ENCODE measurements at regions not wholly inside any gene's neighbourhood (a gene's known extent, or its start where the extent isn't known, plus 50 kb on each side); places are given as distances from the start of the nearest gene placed in this dataset.
"Not testable (repeated sequence)": the region's sequence is repeated elsewhere in the genome, so short reads cannot be mapped to it uniquely, and the experiment has no call there.

GRCh38 chr2:21841341-21841740, 717.6 kb downstream of the TDRD15 start:
- intact Hi-C loops (cut with DNase I): no loop called here
- no peak for DNase-seq (ENCODE audit: low spot score)

GRCh38 chr2:21850367-21850766, 726.6 kb downstream of the TDRD15 start:
- intact Hi-C loops (cut with DNase I); DNase-seq (ENCODE audit: low spot score): not testable (repeated sequence)

GRCh38 chr2:21854938-21855337, 731.2 kb downstream of the TDRD15 start:
- DNase-seq (ENCODE audit: low spot score): no peak
- intact Hi-C loops (cut with DNase I): no loop called here

- DNase-seq (ENCODE audit: low spot score): no peak
- intact Hi-C loops (cut with DNase I): no loop called here
Measured at GRCh38 chr2:21856708-21857107, 732.9 kb downstream of the TDRD15 start.

GRCh38 chr2:21860907-21861306, 737.1 kb downstream of the TDRD15 start:
- DNase-seq (ENCODE audit: low spot score): no peak
- intact Hi-C loops (cut with DNase I): no loop called here

GRCh38 chr2:21866316-21866715, 742.5 kb downstream of the TDRD15 start:
- intact Hi-C loops (cut with DNase I): no loop called here
- no peak for DNase-seq (ENCODE audit: low spot score)

- intact Hi-C loops (cut with DNase I): no loop called here
- DNase-seq (ENCODE audit: low spot score): no peak
Measured at GRCh38 chr2:21887881-21888280, 764.1 kb downstream of the TDRD15 start.

GRCh38 chr2:21890041-21890440, 766.3 kb downstream of the TDRD15 start:
- intact Hi-C loops (cut with DNase I): no loop called here

GRCh38 chr2:21890716-21891115, 766.9 kb downstream of the TDRD15 start:
- DNase-seq (ENCODE audit: low spot score): no peak
- intact Hi-C loops (cut with DNase I): no loop called here

More at GRCh38 chr2:21890041-21890440, 766.3 kb downstream of the TDRD15 start:
- DNase-seq (ENCODE audit: low spot score): no peak

GRCh38 chr2:21891191-21891590, 767.4 kb downstream of the TDRD15 start:
- no peak for DNase-seq (ENCODE audit: low spot score)
- intact Hi-C loops (cut with DNase I): no loop called here

- DNase-seq (ENCODE audit: low spot score): no peak
- intact Hi-C loops (cut with DNase I): no loop called here
Measured at GRCh38 chr2:21892140-21892539, 768.4 kb downstream of the TDRD15 start.

- intact Hi-C loops (cut with DNase I): no loop called here
- DNase-seq (ENCODE audit: low spot score): no peak
Measured at GRCh38 chr2:21895200-21895599, 771.4 kb downstream of the TDRD15 start.

GRCh38 chr2:21908712-21909380, 785.1 kb downstream of the TDRD15 start:
- DNase-seq (ENCODE audit: low spot score); intact Hi-C loops (cut with DNase I): not testable (repeated sequence)

- DNase-seq (ENCODE audit: low spot score): no peak
- intact Hi-C loops (cut with DNase I): no loop called here
Measured at GRCh38 chr2:21910832-21911507, 787.2 kb downstream of the TDRD15 start.

- DNase-seq (ENCODE audit: low spot score): no peak
- intact Hi-C loops (cut with DNase I): no loop called here
Measured at GRCh38 chr2:21912405-21912804, 788.6 kb downstream of the TDRD15 start.

- intact Hi-C loops (cut with DNase I): no loop called here
- DNase-seq (ENCODE audit: low spot score): no peak
Measured at GRCh38 chr2:21915201-21915600, 791.4 kb downstream of the TDRD15 start.

GRCh38 chr2:21916934-21917522, 793.3 kb downstream of the TDRD15 start:
- intact Hi-C loops (cut with DNase I): no loop called here

GRCh38 chr2:21920721-21921120, 797.0 kb downstream of the TDRD15 start:
- no peak for DNase-seq (ENCODE audit: low spot score)
- intact Hi-C loops (cut with DNase I): no loop called here

More at GRCh38 chr2:21916934-21917522, 793.3 kb downstream of the TDRD15 start:
- DNase-seq (ENCODE audit: low spot score): no peak

GRCh38 chr2:21924640-21925285, 801.0 kb downstream of the TDRD15 start:
- no peak for DNase-seq (ENCODE audit: low spot score)
- intact Hi-C loops (cut with DNase I): no loop called here

GRCh38 chr2:21928292-21928691, 804.5 kb downstream of the TDRD15 start:
- no peak for DNase-seq (ENCODE audit: low spot score)
- intact Hi-C loops (cut with DNase I): no loop called here
